Adrenal gland (tissue), 9 donors: ENCODE measurements at regions not wholly inside any gene's neighbourhood (a gene's known extent, or its start where the extent isn't known, plus 50 kb on each side); places are given as distances from the start of the nearest gene placed in this dataset.
"Not testable (repeated sequence)": the region's sequence is repeated elsewhere in the genome, so short reads cannot be mapped to it uniquely, and the experiment has no call there.

Source experiments
- DNase-seq, 7 donors: peaks; one replicate each; pipeline ENCODE4 v3.0.0-alpha.2; 2019 to 2020
- H3K27ac ChIP-seq, 5 donors: fragments of 200-600 bp; sonication (generic) in 4 of 5; 1 replicate in 3 of 5; 2 replicates in 2 of 5; pipeline versions ENCODE4 v1.5.1 to v1.8.0; 2016 to 2020; ENCODE audit warnings: mild to moderate bottlenecking in 1 of 5
- H3K27me3 ChIP-seq: fragments of 200-600 bp; 2 replicates; pipeline ENCODE4 v1.8.0; 2021
- H3K36me3 ChIP-seq, 2 donors: fragments of 200-600 bp; replicated peaks in 1 of 2; 1 replicate in 1 of 2; 2 replicates in 1 of 2; pipeline versions ENCODE4 v1.5.1 to v1.8.0; 2018 to 2022
- H3K4me1 ChIP-seq, 2 donors: fragments of 200-600 bp; replicated peaks in 1 of 2; 1 replicate in 1 of 2; 2 replicates in 1 of 2; pipeline versions ENCODE4 v1.5.1 to v1.8.0; 2018 to 2021
- H3K4me3 ChIP-seq, 4 donors: fragments of 200-600 bp; sonication (generic) in 3 of 4; one replicate each; pipeline ENCODE4 v1.5.1; 2016 to 2018
- H3K9me3 ChIP-seq, 3 donors: fragments of 200-600 bp; sonication (generic) in 1 of 3; replicated peaks in 1 of 3; 1 replicate in 2 of 3; 2 replicates in 1 of 3; pipeline versions ENCODE4 v1.5.1 to v1.8.0; 2016 to 2021
- CTCF ChIP-seq, 6 experiments: fragments of 450-650 bp in 4 of 6; fragments of 200-600 bp in 2 of 6; sonication (generic) in 1 of 6; IDR thresholded peaks; 1 replicate in 5 of 6; 2 replicates in 1 of 6; pipeline versions ENCODE4 v1.5.1 to v1.8.0; 2016 to 2021; ENCODE audit warnings: antibody characterized with exemption in 6 of 6, mild to moderate bottlenecking in 2 of 6, moderate library complexity in 1 of 6
- POLR2A ChIP-seq, 2 donors: fragments of 450-650 bp; IDR thresholded peaks; one replicate each; pipeline ENCODE4 v1.6.1; 2017; ENCODE audit warnings: antibody characterized with exemption in 2 of 2, mild to moderate bottlenecking in 2 of 2, moderate library complexity in 1 of 2
- WGBS, 4 donors: extraction: QIAGEN DNeasy Blood & Tissue Kit in 2 of 4; methylation state at CpG; one replicate each; pipeline versions ENCODE4 v1.1.5 to v1.1.7; 2013 to 2017; 5-methylcytosine and 5-hydroxymethylcytosine counted together
- intact Hi-C, 2 donors: fragments of 100-400 bp; cut with DNase I; formaldehyde crosslinking; loops; one replicate each; pipeline versions ENCODE4 v1.14.1 to v1.15.0; 2022 to 2023
- donor health status: healthy with polysubstance abuse.
- donor health status: Bipolar disorder and iron deficiency.
- donor health status: DM: yes; HTN: yes; CAD: no.
- donor health status: DM: no; HTN: no; CAD: no.
- donor health status: DM: no; HTN: no; CAD: no.

GRCh38 chr7:156380261-156380660 lies 260.3 kb upstream of the RNF32 start:
- intact Hi-C loops = no loop called here
- Histone ChIP-seq H3K4me3 (no peak overlapping the region), H3K27ac (no peak overlapping the region), H3K36me3 (no peaks in the 10 kb centered on the region), H3K4me1 (no peaks in the 10 kb centered on the region), H3K27me3 (no peaks in the 10 kb centered on the region), H3K9me3 (no peaks in the 10 kb centered on the region)
- TF ChIP-seq POLR2A (IDR thresholded peaks at IDR 0.05) (no peak), CTCF (IDR thresholded peaks at IDR 0.05) (no peak)
- WGBS, 4 donors = 47 to 76% (median 69%) methylated on average over 4 of the region's 4 CpGs
- DNase-seq = peak in 1 of 7 donors; percentile 23

DNA sequence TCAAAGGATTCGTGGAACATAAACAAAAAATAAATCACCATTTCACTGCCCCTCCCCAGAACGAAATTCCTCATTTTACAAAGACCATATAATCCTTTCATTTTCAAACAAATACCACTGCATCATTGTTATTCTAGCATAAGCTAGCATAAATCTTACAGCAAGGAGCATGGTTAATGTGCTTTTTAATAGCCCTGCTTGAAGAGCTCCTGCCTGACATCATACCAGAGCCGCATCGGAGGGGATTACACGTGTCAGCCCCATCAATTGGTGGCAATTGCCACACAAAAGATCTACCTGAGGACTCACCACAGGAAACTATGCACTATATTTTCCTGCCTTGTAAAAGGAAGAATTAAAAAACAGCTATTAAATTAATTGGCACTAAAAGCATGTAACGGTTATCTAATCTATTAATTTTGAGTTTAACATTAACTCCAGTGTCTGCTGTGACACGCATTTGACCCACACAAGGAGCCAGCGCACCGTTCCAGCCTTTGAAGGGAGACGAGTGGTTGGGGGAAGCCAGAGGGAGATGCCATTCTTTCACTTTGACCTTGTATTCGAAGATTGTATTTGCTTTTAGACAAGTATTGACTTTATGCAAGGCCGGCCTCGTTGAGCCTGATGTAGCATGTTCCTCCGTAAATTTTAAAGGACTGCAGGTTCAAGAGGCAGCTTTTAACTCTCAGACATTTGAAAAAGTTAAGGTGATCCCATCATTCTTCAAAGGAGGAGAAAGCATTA lies 261.1 kb upstream of the RNF32 start:
- no peak for DNase-seq
- no peak for TF ChIP-seq POLR2A (IDR thresholded peaks at IDR 0.05)
- TF ChIP-seq CTCF (IDR thresholded peaks at IDR 0.05) = no peak
- Histone ChIP-seq H3K4me1 (no peaks in the 10 kb centered on the region), H3K27me3 (no peaks in the 10 kb centered on the region), H3K9me3 (no peaks in the 10 kb centered on the region), H3K27ac (no peak overlapping the region), H3K4me3 (no peak overlapping the region), H3K36me3 (no peaks in the 10 kb centered on the region)
- intact Hi-C loops = no loop called here
- 67 to 77% (median 72%) methylated on average over 14 of the region's 14 CpGs for WGBS, 4 donors

- no peaks in the 10 kb centered on the region for H3K27me3 ChIP-seq
- no peaks in the 10 kb centered on the region for H3K4me1 ChIP-seq
- DNase-seq = no peak
- intact Hi-C loops = no loop called here
- TF ChIP-seq POLR2A (IDR thresholded peaks at IDR 0.05) = no peak
- no peak overlapping the region for H3K4me3 ChIP-seq
- WGBS, 4 donors = 74 to 80% (median 78%) methylated on average over 10 of the region's 10 CpGs
- no peaks in the 10 kb centered on the region for H3K9me3 ChIP-seq
- H3K27ac ChIP-seq = no peak overlapping the region
- H3K36me3 ChIP-seq = no peaks in the 10 kb centered on the region
Measured at GRCh38 chr7:156378806-156379205, 261.8 kb upstream of the RNF32 start.

DNA sequence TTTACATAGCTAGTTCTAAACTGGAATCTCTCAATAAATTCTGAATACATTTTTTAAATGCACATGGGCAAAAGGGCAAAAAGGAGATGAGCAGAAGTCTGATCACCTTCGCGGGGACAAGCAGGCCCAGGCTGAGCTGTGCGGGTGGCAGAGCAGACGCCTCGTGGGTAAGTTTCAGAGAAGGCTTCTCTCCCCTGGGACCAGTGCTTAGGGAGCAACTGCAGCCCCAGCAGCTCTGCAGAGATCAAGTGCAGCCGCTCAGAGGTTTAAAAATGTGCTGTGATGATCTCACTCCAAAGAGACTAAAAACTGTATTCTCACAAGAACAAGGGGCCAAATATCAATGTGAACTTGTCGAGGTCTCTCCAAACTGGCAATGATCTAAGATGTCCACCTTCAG lies 264.3 kb upstream of the RNF32 start:
- Histone ChIP-seq H3K4me3 (no peak overlapping the region), H3K4me1 (no peaks in the 10 kb centered on the region), H3K27ac (no peak overlapping the region), H3K9me3 (no peaks in the 10 kb centered on the region), H3K36me3 (no peaks in the 10 kb centered on the region), H3K27me3 (no peaks in the 10 kb centered on the region)
- intact Hi-C loops = no loop called here
- 69 to 77% (median 75%) methylated on average over 7 of the region's 7 CpGs for WGBS, 4 donors
- no peak for DNase-seq
- TF ChIP-seq CTCF (IDR thresholded peaks at IDR 0.05) = no peak

GRCh38 chr7:156374335-156374734 lies 266.2 kb upstream of the RNF32 start:
- DNase-seq = no peak
- intact Hi-C loops = no loop called here
- H3K27me3 ChIP-seq = no peaks in the 10 kb centered on the region
- H3K9me3 ChIP-seq = peaks cover 0 to 3% (median 0%) of the 10 kb centered on the region in 3 donors
- no peaks in the 10 kb centered on the region for H3K4me1 ChIP-seq
- no peaks in the 10 kb centered on the region for H3K36me3 ChIP-seq
- no peak overlapping the region for H3K4me3 ChIP-seq
- WGBS, 4 donors = 90 to 95% (median 91%) methylated on average over 4 of the region's 4 CpGs
- TF ChIP-seq CTCF (IDR thresholded peaks at IDR 0.05) = no peak
- no peak overlapping the region for H3K27ac ChIP-seq

DNA sequence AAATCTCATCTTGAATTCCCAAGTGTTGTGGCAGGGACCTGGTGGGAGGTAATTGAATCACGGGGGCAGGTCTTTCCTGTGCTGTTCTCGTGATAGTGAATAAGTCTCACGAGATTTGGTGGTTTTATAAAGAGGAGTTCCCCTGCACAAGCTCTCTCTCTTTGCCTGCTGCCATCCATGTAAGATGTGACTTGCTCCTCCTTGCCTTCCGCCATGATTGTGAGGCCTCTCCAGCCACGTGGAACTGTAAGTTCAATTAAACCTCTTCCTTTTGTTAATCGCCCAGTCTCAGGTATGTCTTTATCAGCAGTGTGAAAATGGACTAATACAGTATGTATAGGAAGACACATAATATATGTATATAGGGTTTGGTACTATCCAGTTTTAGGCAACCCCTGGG lies 270.6 kb upstream of the RNF32 start:
- intact Hi-C loops, DNase-seq, H3K4me1 ChIP-seq, H3K27ac ChIP-seq, H3K36me3 ChIP-seq, H3K9me3 ChIP-seq, H3K4me3 ChIP-seq, H3K27me3 ChIP-seq: not testable (repeated sequence)
- 79 to 87% (median 83%) methylated on average over 6 of the region's 6 CpGs for WGBS, 4 donors
